Esophagus muscularis mucosa (tissue), 4 donors: ENCODE measurements at regions not wholly inside any gene's neighbourhood (a gene's known extent, or its start where the extent isn't known, plus 50 kb on each side); places are given as distances from the start of the nearest gene placed in this dataset.

Experiments used
- DNase-seq: peaks from one replicate; pipeline ENCODE4 v3.0.0-alpha.2; 2017; ENCODE audit errors: extremely low spot score
- H3K27ac ChIP-seq, 4 donors: fragments of 200-600 bp; sonication (generic); replicated peaks in 1 of 4; 1 replicate in 3 of 4; 2 replicates in 1 of 4; pipeline ENCODE4 v1.5.1; 2016 to 2019; ENCODE audit warnings: mild to moderate bottlenecking in 1 of 4
- H3K27me3 ChIP-seq, 4 donors: fragments of 200-600 bp; sonication (generic); one replicate each; pipeline versions ENCODE4 v1.5.1 to v1.6.0; 2016 to 2019
- H3K36me3 ChIP-seq, 4 donors: fragments of 200-600 bp; sonication (generic); one replicate each; pipeline ENCODE4 v1.5.1; 2016 to 2019
- H3K4me1 ChIP-seq, 4 donors: fragments of 200-600 bp; sonication (generic); one replicate each; pipeline ENCODE4 v1.5.1; 2016 to 2019
- H3K4me3 ChIP-seq, 4 donors: fragments of 200-600 bp; sonication (generic); 1 replicate in 2 of 4; 2 replicates in 2 of 4; pipeline ENCODE4 v1.5.1; 2016 to 2019; ENCODE audit warnings: mild to moderate bottlenecking in 4 of 4, moderate library complexity in 1 of 4
- H3K9me3 ChIP-seq, 4 donors: fragments of 200-600 bp; sonication (generic); 1 replicate in 3 of 4; 2 replicates in 1 of 4; pipeline ENCODE4 v1.5.1; 2016 to 2019
- CTCF ChIP-seq, 3 experiments: fragments of 200-600 bp in 2 of 3; fragments of 450-650 bp in 1 of 3; sonication (generic) in 2 of 3; IDR thresholded peaks; one replicate each; pipeline ENCODE4 v1.5.1; 2017 to 2019; ENCODE audit warnings: antibody characterized with exemption in 3 of 3, mild to moderate bottlenecking in 2 of 3, moderate library complexity in 1 of 3
- EP300 ChIP-seq: sonication (generic); formaldehyde crosslinking; IDR thresholded peaks from one replicate; pipeline ENCODE4 v1.6.1; 2017; ENCODE audit warnings: antibody characterized with exemption
- POLR2A ChIP-seq: fragments of 450-650 bp; IDR thresholded peaks from one replicate; pipeline ENCODE4 v1.6.1; 2017; ENCODE audit warnings: antibody characterized with exemption, moderate library complexity, mild to moderate bottlenecking, low read depth
- POLR2AphosphoS5 ChIP-seq, 2 donors: sonication (generic); formaldehyde crosslinking; IDR thresholded peaks; one replicate each; pipeline ENCODE4 v1.6.1; 2017; ENCODE audit warnings: antibody characterized with exemption in 2 of 2
- WGBS: methylation state at CpG from one replicate; pipeline ENCODE4 v1.1.5; 2018; 5-methylcytosine and 5-hydroxymethylcytosine counted together
- intact Hi-C: fragments of 100-400 bp; cut with DNase I; formaldehyde crosslinking; loops from one replicate; pipeline ENCODE4 v1.15.1; 2023

GRCh38 chr7:12146813-12147212 lies 64.3 kb upstream of the TMEM106B start:
- TF ChIP-seq EP300, result no peak
- H3K27ac ChIP-seq, result no peak overlapping the region
- no peak overlapping the region for H3K4me3 ChIP-seq
- H3K36me3 ChIP-seq, result no peaks in the 10 kb centered on the region
- H3K9me3 ChIP-seq, result peaks cover 0 to 6% (median 0%) of the 10 kb centered on the region in 4 donors
- intact Hi-C loops, result no loop called here
- DNase-seq, result no peak
- no peaks in the 10 kb centered on the region for H3K27me3 ChIP-seq
- H3K4me1 ChIP-seq, result no peaks in the 10 kb centered on the region
- 57% methylated on average over 2 of the region's 2 CpGs for WGBS

- no peak overlapping the region for H3K27ac ChIP-seq
Measured at GRCh38 chr7:12152196-12152918, 58.7 kb upstream of the TMEM106B start.

GRCh38 chr7:12154119-12154518 lies 57.0 kb upstream of the TMEM106B start:
- no peak for DNase-seq
- Histone ChIP-seq H3K27ac (no peak overlapping the region), H3K4me3 (no peak overlapping the region), H3K36me3 (no peaks in the 10 kb centered on the region), H3K27me3 (no peaks in the 10 kb centered on the region), H3K4me1 (no peaks in the 10 kb centered on the region), H3K9me3 (no peaks in the 10 kb centered on the region)
- intact Hi-C loops, result no loop called here
- TF ChIP-seq EP300 (no peak), POLR2AphosphoS5 (IDR thresholded peaks at IDR 0.05) (no peak), CTCF (IDR thresholded peaks at IDR 0.05) (no peak), POLR2A (no peak)
- 66% methylated on average over 1 of the region's 1 CpG for WGBS

More at GRCh38 chr7:12152196-12152918, 58.7 kb upstream of the TMEM106B start:
- intact Hi-C loops, result no loop called here
- H3K9me3 ChIP-seq, result no peaks in the 10 kb centered on the region
- no peaks in the 10 kb centered on the region for H3K4me1 ChIP-seq
- 71% methylated on average over 5 of the region's 5 CpGs for whole genome bisulfite sequencing
- DNase-seq, result no peak
- TF ChIP-seq CTCF (IDR thresholded peaks at IDR 0.05) (no peak), POLR2AphosphoS5 (IDR thresholded peaks at IDR 0.05) (no peak), POLR2A (no peak), EP300 (no peak)
- no peaks in the 10 kb centered on the region for H3K36me3 ChIP-seq
- H3K27me3 ChIP-seq, result no peaks in the 10 kb centered on the region
- H3K4me3 ChIP-seq, result no peak overlapping the region

- H3K36me3 ChIP-seq, result no peaks in the 10 kb centered on the region
- intact Hi-C loops, result no loop called here
- no peaks in the 10 kb centered on the region for H3K9me3 ChIP-seq
- no peak overlapping the region for H3K4me3 ChIP-seq
- H3K4me1 ChIP-seq, result no peaks in the 10 kb centered on the region
- H3K27ac ChIP-seq, result no peak overlapping the region
- no peak for DNase-seq
- H3K27me3 ChIP-seq, result no peaks in the 10 kb centered on the region
- TF ChIP-seq CTCF (IDR thresholded peaks at IDR 0.05) (no peak), POLR2A (no peak), EP300 (no peak), POLR2AphosphoS5 (IDR thresholded peaks at IDR 0.05) (no peak)
- WGBS, result 84% methylated on average over 1 of the region's 1 CpG
Measured at GRCh38 chr7:12157517-12157916, 53.6 kb upstream of the TMEM106B start.

- Histone ChIP-seq H3K36me3 (no peaks in the 10 kb centered on the region), H3K4me1 (no peaks in the 10 kb centered on the region), H3K27me3 (no peaks in the 10 kb centered on the region), H3K9me3 (no peaks in the 10 kb centered on the region), H3K27ac (no peak overlapping the region), H3K4me3 (no peak overlapping the region)
- 79% methylated on average over 6 of the region's 6 CpGs for WGBS
- intact Hi-C loops, result no loop called here
- TF ChIP-seq EP300 (no peak), CTCF (IDR thresholded peaks at IDR 0.05) (no peak), POLR2AphosphoS5 (IDR thresholded peaks at IDR 0.05) (no peak), POLR2A (no peak)
- no peak for DNase-seq
Measured at GRCh38 chr7:12158334-12159060, 52.6 kb upstream of the TMEM106B start.
